HG02852 (cell line): ENCODE measurements at regions not wholly inside any gene's neighbourhood (a gene's known extent, or its start where the extent isn't known, plus 50 kb on each side); places are given as distances from the start of the nearest gene placed in this dataset.

Experiments
- ATAC-seq: cut with Tn5 transposase; IDR thresholded peaks from one replicate; pipeline ENCODE4 v1.9.1; 2021; ENCODE audit warnings: mild to moderate bottlenecking, moderate library complexity; ENCODE audit not compliant: unreplicated experiment

DNA sequence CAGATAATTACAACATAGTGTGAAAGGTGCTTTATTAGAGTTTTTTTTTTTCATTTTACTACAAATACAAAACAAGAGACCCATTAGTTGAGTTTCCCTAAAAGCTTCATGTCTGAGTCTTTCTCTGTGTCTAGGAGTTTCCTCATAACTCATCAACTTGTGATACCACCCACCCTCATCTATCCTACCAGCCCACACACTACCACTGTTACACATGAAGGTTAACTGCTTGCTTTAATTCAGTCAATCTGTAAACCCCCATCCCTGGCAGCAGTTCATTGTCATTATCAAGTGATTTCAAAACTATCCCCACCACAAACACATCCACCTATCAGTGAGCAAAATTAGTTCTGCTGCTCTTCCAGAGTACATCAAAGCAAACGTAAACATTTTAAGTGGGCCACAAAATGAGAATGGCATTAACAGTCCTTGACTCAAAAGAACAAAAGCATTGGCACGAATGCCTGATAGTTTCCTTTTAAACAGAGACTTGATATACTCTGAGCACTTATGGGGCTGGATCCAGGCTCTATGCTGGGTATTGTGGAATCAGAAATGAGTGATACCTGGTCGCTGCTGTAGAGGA is 331.6 kb upstream of the FAM241A start:
- no peak for ATAC-seq

- ATAC-seq = no peak
These were observed 330.3 kb upstream of the FAM241A start for GRCh38 chr4:111814961-111815360.

GRCh38 chr4:111821342-111821741 is 323.9 kb upstream of the FAM241A start:
- ATAC-seq = no peak

- ATAC-seq = no peak
These were observed 308.7 kb upstream of the FAM241A start for GRCh38 chr4:111836601-111837000.

DNA sequence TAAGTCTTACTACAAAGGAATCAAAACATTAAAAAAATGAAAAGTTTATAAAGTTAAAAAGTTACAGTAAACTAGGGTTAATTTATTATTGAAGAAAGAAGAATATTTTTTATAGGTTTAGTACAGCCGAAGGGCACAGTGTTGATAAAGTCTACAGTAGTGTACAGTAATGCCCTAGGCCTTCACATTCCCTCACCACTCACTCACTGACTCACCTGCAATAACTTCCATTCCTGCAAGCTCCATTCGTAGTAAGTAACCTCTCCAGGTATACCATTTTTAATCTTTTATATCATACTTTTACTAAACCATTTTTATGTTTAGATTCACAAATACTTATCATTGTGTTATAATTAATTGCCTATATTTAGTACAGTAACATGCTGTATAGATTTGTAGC is 307.5 kb upstream of the FAM241A start:
- no peak for ATAC-seq

- peak; percentile 87 for ATAC-seq
These were observed 306.8 kb upstream of the FAM241A start for GRCh38 chr4:111838406-111838930.

DNA sequence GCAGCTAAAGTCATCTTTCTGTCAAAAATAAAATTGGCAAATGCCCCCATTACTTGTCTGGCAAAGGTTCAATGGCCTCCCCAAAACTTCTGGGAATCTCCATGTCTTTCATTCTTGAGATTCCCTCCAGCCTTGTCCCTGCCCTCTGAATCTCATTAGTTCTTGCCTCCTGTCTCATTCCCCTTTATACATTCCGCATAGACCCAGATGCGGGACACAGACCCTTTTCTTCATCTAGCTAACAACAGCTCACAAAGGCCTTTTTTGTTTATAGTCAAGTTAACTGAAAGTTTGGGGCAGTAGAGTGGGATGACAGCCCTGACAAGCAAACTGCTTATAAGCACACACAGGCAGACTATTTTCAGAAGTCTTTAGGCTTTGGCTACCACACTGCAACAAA is 306.1 kb upstream of the FAM241A start:
- no peak for ATAC-seq

DNA sequence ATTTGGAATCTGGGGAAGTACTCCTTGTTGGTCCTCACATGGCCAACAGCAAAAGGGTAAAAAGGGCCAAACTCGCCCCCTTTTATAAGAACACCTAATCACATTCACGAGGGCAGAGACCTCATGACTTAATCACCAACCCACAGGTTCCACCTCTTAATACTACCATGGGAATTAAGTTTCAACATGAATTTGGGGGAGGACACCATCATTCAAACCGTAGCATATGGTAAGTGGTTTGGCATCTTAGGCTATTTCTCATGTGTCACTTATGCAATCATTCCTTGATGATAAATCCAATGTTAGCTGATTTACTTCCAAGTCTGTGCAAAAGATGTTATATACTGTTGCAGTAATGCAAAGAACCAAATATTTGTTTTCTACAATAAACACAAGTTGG is 302.9 kb upstream of the FAM241A start:
- ATAC-seq = no peak

DNA sequence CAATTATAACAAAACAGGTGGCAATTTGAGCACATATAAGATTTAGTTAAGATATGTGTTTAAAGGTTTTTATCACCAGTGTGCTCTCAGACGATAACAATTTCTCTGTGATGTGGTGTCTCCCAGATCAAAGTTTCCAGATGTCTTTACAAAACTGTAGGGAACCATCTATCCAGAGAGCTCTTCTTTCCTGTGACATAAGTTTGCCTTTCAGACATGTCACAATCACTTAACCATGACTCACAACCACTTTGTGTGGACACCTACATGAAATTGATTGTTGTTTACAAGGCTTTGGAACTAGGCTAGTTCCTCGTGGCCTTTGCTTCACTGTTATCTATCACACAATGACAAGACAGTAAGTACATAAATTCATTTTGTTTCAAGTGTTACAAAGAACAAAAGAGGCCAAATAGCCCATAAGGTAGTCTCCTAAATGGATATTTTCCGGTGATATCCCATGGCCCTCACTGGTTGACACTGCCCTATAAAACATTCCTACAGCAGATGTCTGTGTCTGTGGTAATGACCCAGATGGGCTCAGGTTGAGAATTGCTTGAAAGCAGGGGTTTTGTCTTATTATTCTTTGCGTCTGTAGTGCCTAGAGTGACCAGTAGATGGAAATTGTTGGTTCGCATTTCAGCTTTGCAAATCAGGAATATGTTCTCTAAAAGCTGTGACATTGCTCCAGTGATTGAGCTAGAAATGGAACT is 297.8 kb upstream of the FAM241A start:
- ATAC-seq = no peak

- ATAC-seq = no peak
These were observed 295.4 kb upstream of the FAM241A start for GRCh38 chr4:111849746-111850284.

DNA sequence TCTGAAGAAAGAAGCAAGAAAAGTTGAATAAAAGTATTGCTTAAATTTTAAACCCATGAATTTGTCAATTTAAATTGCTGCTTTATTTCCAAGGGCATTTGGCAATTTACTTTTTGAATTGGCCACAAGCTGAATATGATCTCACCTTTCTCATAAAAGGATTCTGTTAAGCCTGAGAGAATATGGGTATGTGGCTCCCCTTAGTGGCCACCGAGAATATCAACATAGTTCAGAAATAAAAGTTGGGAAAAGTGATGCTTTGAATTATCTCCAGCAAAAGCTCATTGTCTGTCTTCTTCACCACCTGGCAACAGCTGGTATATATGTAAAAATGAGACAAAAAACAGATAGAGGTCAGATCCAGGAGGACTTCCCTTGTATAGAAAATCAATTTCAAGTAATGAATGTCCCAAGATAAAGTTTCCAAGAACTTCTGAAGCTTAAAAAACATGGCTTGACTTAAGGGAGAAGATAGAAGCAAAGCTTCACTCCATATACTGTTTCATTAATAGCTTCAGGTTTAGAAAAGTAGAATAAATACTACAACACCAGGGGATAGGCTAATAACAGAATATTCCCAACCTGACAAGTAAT is 290.7 kb upstream of the FAM241A start:
- peak; percentile 78 for ATAC-seq

DNA sequence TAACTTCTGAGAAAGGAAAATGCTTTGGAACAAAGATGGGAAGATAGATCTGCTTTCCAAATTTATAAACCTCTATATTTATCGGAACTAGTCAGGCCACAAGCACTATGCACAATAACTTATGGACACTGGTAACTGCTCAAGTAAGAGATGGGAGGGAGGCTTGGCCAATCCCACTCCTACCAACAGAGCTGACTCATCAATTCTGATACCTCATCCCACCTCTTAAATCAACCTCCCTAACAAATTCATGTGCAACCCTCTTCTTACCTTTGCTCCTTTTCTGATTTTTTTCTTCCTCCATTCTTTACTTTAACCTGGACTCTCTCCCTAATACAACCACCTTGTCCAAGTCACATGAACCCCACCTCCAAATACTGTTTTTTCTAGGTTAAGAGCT is 289.9 kb upstream of the FAM241A start:
- no peak for ATAC-seq

- no peak for ATAC-seq
These were observed 281.2 kb upstream of the FAM241A start for GRCh38 chr4:111864066-111864465.

GRCh38 chr4:111869339-111869738 is 275.9 kb upstream of the FAM241A start:
- no peak for ATAC-seq

- ATAC-seq = no peak
These were observed 273.5 kb upstream of the FAM241A start for GRCh38 chr4:111871802-111872201.

DNA sequence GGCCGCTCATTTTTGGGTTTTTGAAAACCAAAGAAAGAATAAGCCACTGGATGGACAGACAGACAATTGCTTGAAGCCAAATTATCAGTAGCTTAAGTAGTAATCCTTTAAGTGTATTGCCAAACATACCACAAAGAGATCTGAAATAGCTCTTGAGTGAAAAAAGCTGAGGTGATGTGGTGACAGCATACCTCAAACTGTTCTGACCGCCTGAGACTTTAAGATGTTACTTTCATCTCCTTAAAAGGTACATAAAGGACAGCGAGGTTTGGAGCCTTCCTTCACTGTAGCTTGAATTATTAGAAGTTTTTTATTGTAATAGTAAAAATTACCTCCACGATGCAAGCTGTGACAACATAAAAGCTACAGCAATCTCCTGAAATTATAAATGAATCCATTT is 271.5 kb upstream of the FAM241A start:
- ATAC-seq = no peak

DNA sequence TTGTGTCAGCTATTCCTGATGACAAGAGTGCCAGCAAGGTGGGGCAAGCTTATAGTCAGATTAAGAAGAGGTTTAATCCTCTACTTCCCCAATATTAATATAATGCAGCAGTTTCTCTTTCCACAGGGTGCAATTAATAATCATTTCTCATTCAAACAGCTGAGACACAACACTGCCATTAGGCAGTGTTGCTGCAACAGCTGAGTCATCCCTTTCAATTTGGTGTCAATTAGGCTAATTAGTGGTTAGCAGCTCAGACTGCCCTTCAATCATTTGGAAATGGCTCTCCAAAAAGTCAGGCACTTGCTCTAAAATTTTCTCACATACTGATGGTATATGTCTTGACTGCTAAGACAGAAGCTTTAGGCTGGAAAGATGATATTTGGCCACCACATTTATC is 265.7 kb upstream of the FAM241A start:
- no peak for ATAC-seq

GRCh38 chr4:111880116-111880515 is 265.1 kb upstream of the FAM241A start:
- ATAC-seq = no peak

DNA sequence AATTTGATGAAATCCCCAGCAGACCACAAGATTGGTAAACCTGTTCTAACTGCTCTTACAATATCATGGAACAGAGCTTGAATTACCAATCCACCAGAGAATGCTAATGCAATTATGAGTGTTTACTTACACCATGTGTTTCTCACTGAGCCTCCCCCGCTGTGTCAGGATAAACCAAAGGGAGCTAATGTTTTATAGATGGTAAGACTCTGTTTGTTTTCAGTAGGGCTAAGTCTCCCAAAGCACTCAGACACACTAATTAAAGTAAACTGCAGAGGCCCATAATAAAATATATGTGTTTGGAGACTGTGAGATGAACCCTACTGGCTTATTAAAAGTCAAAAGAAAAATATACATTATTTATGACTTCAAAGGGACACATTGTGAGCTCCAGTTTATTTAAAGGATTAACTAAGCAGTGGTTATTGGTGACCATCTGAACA is 261.7 kb upstream of the FAM241A start:
- no peak for ATAC-seq

GRCh38 chr4:111890412-111890811 is 254.8 kb upstream of the FAM241A start:
- ATAC-seq = no peak

GRCh38 chr4:111905511-111905910 is 239.7 kb upstream of the FAM241A start:
- peak; percentile 74 for ATAC-seq

DNA sequence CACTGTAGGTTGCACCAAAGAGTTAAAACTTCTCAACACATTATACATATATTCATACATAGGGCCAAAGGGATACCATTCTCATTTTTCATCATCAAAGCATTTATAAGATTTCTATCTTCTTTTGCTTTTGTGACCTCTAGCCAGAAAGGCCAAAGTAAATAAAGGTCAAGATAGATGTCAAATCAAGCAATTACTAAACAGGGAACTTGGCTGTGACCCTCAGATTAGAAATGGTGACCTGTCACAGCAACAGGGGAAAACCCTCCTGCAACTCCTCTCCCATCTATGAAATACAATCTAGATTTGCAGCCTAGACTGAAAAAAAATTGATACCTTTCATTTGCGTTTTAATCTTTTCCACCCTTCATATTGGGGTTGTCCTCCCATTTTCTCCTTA is 225.6 kb upstream of the FAM241A start:
- no peak for ATAC-seq
